ENCODE measurements at regions not wholly inside any gene's neighbourhood (a gene's known extent, or its start where the extent isn't known, plus 50 kb on each side); places are given as distances from the start of the nearest gene placed in this dataset.

- Histone ChIP-seq H3K4me1 (ENCODE audit: control insufficient read depth in 1 of 2, low read depth in 2 of 2) (peaks cover 0 to 18% of the 10 kb centered on the region in 2 donors), H3K9me3 (no peaks in the 10 kb centered on the region), H3K27ac (no peak overlapping the region), H3K36me3 (no peaks in the 10 kb centered on the region), H3K27me3 (replicated peaks; ENCODE audit: insufficient read depth) (no peaks in the 10 kb centered on the region), H3K4me3 (no peak overlapping the region)
- no peak for TF ChIP-seq CTCF (IDR thresholded peaks at IDR 0.05)
- DNase-seq (ENCODE audit: low spot score) = no peak
- ATAC-seq (ENCODE audit: insufficient number of reproducible peaks, low FRiP score, low read depth) = no peak
These were observed 78.5 kb upstream of the CDC42BPA start for GRCh38 chr1:227396539-227397353.

GRCh38 chr1:227395426-227396028 lies 77.2 kb upstream of the CDC42BPA start:
- ATAC-seq (ENCODE audit: insufficient number of reproducible peaks, low FRiP score, low read depth) (no peak), DNase-seq (ENCODE audit: low spot score) (no peak)
- no peaks in the 10 kb centered on the region for H3K27me3 ChIP-seq (replicated peaks; ENCODE audit: insufficient read depth)
- no peak overlapping the region for H3K27ac ChIP-seq
- H3K4me1 ChIP-seq (ENCODE audit: control insufficient read depth in 1 of 2, low read depth in 2 of 2) = peaks cover 0 to 18% of the 10 kb centered on the region in 2 donors
- H3K36me3 ChIP-seq = no peaks in the 10 kb centered on the region
- H3K9me3 ChIP-seq = no peaks in the 10 kb centered on the region
- no peak overlapping the region for H3K4me3 ChIP-seq
- TF ChIP-seq CTCF (IDR thresholded peaks at IDR 0.05) = no peak

- TF ChIP-seq CTCF (IDR thresholded peaks at IDR 0.05) = no peak
- Histone ChIP-seq H3K9me3 (no peaks in the 10 kb centered on the region), H3K4me1 (ENCODE audit: control insufficient read depth in 1 of 2, low read depth in 2 of 2) (peaks cover 0 to 16% of the 10 kb centered on the region in 2 donors), H3K27me3 (replicated peaks; ENCODE audit: insufficient read depth) (no peaks in the 10 kb centered on the region), H3K4me3 (no peak overlapping the region), H3K36me3 (no peaks in the 10 kb centered on the region), H3K27ac (no peak overlapping the region)
- no peak for DNase-seq (ENCODE audit: low spot score)
- ATAC-seq (ENCODE audit: insufficient number of reproducible peaks, low FRiP score, low read depth) = no peak
These were observed 74.9 kb upstream of the CDC42BPA start for GRCh38 chr1:227392984-227393764.

GRCh38 chr1:227391879-227392278 lies 73.6 kb upstream of the CDC42BPA start:
- TF ChIP-seq CTCF (IDR thresholded peaks at IDR 0.05) = no peak
- Histone ChIP-seq H3K4me3 (no peak overlapping the region), H3K27ac (no peak overlapping the region), H3K4me1 (ENCODE audit: control insufficient read depth in 1 of 2, low read depth in 2 of 2) (peaks cover 0 to 6% of the 10 kb centered on the region in 2 donors), H3K27me3 (replicated peaks; ENCODE audit: insufficient read depth) (no peaks in the 10 kb centered on the region), H3K36me3 (no peaks in the 10 kb centered on the region), H3K9me3 (no peaks in the 10 kb centered on the region)
- DNase-seq (ENCODE audit: low spot score) (no peak), ATAC-seq (ENCODE audit: insufficient number of reproducible peaks, low FRiP score, low read depth) (no peak)

- Histone ChIP-seq H3K4me1 (ENCODE audit: control insufficient read depth in 1 of 2, low read depth in 2 of 2) (peaks cover 0 to 6% of the 10 kb centered on the region in 2 donors), H3K27ac (no peak overlapping the region), H3K9me3 (no peaks in the 10 kb centered on the region), H3K4me3 (no peak overlapping the region), H3K36me3 (no peaks in the 10 kb centered on the region), H3K27me3 (replicated peaks; ENCODE audit: insufficient read depth) (no peaks in the 10 kb centered on the region)
- ATAC-seq (ENCODE audit: insufficient number of reproducible peaks, low FRiP score, low read depth) = no peak
- no peak for TF ChIP-seq CTCF (IDR thresholded peaks at IDR 0.05)
- DNase-seq (ENCODE audit: low spot score) = no peak
These were observed 72.9 kb upstream of the CDC42BPA start for GRCh38 chr1:227391211-227391610.
